GM18511 (cell line): ENCODE measurements at regions not wholly inside any gene's neighbourhood (a gene's known extent, or its start where the extent isn't known, plus 50 kb on each side); places are given as distances from the start of the nearest gene placed in this dataset.
"Not testable (repeated sequence)": the region's sequence is repeated elsewhere in the genome, so short reads cannot be mapped to it uniquely, and the experiment has no call there.

ENCODE experiments used
- ATAC-seq: cut with Tn5 transposase; IDR thresholded peaks from one replicate; pipeline ENCODE4 v1.9.1; 2021; ENCODE audit warnings: mild to moderate bottlenecking, moderate library complexity; ENCODE audit not compliant: unreplicated experiment

GRCh38 chr3:66836363-66837152 lies 161.5 kb upstream of the KBTBD8 start:
- no peak for ATAC-seq

DNA sequence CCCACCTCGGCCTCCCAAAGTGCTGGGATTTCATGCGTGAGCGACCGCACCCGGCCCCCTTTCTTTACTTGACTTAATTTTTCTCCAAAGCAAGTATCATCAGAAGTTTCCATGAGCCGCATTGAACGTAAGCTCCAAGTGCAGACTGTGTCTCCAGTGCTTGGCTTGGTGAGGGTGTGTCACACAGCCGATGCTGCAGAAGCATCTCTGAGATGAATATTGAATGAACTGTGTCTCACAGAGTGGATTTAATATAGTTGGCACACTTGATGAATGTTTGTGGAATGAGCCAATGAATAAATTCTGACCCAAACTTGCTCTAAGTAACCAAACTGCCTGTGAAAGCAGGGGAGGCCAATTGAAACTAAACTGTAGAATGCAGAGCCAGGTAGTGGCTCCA lies 159.4 kb upstream of the KBTBD8 start:
- ATAC-seq, result no peak

DNA sequence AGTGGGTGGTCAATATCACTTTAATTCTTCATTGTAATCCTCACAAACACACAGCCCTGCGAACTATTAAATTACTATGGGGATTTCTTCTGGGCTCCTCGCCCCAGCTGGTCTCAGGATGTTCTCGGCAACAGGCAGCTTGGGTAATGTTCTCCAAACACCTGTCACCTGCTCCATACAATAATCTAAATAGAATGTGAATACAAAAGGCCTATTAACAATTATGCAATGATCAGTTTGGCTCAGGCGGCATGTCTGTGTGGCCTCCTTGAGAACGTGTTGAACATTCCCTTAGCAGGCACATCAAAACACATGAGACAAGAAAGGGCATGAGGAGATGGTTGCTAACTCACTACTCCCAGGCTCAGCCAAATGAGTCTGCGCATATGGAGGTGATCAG lies 158.6 kb upstream of the KBTBD8 start:
- ATAC-seq, result no peak

- ATAC-seq, result not testable (repeated sequence)
Measured at GRCh38 chr3:66842761-66843464, 155.2 kb upstream of the KBTBD8 start.

DNA sequence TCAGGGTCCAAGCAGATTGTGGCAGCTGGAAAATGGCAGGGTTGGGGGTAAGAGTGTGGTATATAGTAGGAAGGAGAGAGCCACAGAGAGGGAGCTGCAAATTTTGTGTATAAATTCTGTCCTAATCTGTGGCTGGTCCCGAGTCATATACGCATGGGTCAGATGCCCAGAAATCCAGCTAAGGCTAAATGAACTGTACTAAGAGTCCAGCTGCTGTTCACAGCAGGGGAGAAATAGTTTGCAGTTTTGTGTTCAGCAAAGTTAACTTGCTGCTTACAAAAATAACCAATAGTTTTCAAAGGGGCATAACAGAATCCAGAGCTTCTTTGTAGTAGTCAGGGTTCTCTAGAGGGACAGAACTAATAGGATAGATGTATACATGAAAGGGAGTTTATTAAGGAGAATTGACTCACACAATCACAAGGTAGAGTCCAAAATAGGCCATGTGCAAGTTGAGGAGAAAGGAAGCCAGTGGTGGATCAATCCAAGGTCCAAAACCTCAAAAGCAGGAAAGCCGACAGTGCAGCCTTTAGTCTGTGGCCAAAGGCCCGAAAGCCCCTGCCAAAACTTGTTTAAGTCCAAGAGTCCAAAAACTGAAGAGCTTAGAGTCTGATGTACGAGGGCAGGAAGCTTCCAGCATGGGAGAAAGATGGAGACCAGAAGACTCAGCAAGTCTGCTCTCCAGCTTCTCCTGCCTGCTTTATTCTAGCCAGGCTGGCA lies 146.1 kb upstream of the KBTBD8 start:
- no peak for ATAC-seq

- ATAC-seq, result no peak
Measured at GRCh38 chr3:66854601-66855151, 143.4 kb upstream of the KBTBD8 start.

GRCh38 chr3:66856533-66856932 lies 141.6 kb upstream of the KBTBD8 start:
- peak; percentile 91 for ATAC-seq

DNA sequence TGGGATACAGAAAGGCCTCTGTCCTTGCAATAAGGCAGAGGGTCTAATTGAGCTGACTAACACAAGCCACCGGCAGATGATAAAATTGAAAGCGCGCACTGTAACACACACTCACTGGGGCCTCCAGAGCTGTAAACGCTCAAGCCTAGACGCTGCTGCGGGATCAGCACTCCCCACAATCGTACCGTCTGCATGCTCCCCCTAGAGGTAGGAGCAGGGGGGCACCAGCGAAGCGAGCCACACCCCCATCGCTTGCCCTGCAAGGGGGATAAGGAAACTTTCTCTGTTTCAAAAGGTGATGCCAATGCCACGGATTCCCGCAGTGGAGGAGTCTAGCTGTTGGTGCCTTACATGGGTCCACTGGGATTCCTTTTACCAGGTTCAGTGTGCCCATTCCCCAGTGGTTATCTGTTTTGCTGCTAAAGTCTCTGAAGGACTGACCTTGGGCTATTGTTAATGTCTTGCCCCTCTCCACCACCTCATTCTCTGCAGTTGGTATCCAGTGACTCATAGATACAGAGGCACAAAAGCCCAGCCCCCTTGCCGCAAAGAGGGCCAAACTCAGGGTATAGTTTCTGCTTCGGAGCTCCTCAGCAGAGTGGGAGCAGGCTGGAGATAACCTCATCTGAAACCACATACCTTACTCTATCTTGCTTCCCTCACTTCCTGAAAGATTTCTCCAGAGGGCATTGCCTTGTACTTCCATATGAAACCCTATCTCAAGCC lies 139.3 kb upstream of the KBTBD8 start:
- ATAC-seq, result no peak

DNA sequence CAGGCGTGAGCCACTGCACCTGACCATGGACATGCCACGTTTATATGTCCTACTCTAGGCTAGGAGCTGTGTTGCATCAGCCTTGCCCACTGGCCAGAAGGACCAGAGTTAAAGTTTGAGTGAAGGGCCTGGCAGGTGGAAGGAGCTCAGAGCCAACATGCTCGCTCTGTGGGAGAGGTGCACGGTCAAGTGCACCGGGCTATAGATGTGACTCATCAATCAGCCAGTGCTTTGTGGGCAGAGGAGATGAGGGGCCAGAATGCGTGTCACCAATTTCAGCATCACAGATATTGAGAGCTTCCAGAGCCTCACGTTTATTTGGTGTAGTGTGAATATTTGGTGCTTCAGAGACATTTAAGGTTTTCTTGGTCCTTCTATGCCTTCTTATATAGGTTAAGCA lies 137.3 kb upstream of the KBTBD8 start:
- no peak for ATAC-seq

DNA sequence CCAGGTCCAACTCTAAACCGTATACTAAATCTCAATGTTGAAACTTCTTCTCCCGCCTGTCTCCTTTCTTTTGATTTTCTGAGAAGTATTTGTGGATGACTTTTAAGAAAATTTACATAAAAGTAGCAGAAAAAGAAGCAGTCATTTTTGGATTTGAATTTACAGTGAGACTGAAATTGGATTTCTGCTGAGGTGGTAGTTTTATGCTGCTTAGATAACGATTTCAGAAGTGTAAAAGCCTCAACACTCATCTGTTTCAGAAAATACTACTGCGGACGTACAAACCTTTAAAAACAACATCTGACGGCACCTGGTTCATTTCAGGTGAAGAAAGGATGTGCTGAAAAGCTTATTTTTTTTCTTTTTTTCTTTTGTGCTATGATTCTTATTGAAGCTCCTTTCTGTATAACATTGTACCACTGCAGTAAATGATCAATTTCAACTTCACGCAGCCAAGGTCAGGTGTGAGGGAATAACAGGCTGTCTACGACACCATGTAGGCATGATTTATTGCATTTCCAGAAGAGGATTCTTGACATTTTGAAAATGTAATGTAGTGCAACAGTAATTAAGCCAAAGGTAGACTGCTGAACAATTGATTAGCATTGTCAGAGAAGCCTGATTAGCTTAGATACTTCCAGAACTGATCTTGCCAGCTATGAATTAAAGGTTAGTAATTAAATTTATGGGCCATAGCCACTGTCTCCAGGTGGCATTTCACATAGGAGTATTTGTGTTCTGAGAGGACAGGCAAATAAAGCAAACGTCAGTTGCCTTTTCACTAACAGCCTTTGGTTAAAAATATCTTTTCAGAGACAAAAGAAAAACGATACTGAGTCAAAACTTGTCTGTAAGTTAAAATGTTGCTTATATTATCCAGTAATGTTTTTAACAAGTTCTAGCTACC lies 134.6 kb upstream of the KBTBD8 start:
- no peak for ATAC-seq

GRCh38 chr3:66884659-66885058 lies 113.4 kb upstream of the KBTBD8 start:
- no peak for ATAC-seq

GRCh38 chr3:66885326-66886000 lies 112.6 kb upstream of the KBTBD8 start:
- no peak for ATAC-seq

GRCh38 chr3:66889750-66890494 lies 108.2 kb upstream of the KBTBD8 start:
- no peak for ATAC-seq

DNA sequence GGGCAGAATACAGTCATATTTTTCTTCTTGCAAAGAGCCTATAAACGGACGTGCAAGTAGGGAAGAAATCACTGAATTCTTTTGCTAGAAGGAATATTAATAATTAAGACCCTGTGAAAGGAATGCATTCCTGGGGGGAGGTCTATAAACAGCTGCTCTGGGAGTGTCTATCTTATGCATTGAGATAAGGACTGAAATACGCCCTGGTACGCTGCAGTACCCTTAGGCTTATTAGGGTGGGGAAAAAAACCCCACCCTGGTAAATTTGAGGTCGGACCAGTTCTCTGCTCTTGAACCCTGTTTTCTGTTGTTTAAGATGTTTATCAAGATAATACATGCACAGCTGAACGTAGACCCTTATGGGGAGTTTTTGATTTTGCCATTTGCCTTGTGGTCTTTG lies 100.0 kb upstream of the KBTBD8 start:
- no peak for ATAC-seq

DNA sequence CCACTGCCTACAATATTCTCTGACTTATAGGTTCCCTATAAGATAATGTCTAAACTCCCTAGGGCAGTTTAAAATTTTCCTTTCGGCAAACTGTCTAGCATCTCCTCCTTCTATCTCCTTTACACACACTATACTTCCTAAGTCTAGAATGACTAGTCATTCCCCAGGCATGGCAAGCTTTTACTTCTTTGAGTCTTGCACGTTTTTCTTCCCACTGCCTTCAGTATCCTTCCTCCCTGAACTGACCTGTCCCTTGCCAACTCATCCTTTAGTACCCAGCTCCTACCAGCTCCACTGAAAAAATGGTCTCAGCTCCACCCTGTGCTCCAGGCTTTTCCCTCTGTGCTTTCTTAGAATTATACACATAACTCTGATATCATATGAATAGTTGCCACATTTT lies 93.8 kb upstream of the KBTBD8 start:
- no peak for ATAC-seq

GRCh38 chr3:66904831-66905493 lies 93.1 kb upstream of the KBTBD8 start:
- no peak for ATAC-seq

DNA sequence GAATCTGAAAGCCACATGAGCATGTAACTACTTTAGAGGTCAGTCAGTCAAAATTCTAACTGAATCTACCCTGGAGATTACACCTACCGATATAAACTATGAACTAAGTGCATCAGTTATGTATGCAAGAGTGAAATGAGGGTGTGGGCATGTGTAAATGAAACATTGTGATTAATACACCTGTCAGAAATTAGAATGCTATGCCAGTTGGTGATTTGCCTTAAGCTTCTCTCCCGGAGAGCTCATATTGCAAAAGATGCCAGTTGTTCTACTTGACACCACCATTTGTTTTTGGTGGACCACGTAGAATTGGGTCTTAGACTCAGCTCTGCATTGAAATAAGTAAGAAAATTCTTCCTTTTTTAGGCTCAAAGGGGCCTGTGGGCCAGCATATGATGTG lies 91.0 kb upstream of the KBTBD8 start:
- no peak for ATAC-seq
